GM23338 (cell line): ENCODE measurements at regions not wholly inside any gene's neighbourhood (a gene's known extent, or its start where the extent isn't known, plus 50 kb on each side); places are given as distances from the start of the nearest gene placed in this dataset.

ENCODE experiments used
- ATAC-seq: fragments of 200-7000 bp; cut with Tn5 transposase; 3 replicates; pipeline ENCODE4 v1.9.1; 2020
- DNase-seq: peaks from one replicate; pipeline ENCODE4 v3.0.0-alpha.2; 2015; ENCODE audit warnings: low spot score
- H2AFZ ChIP-seq: fragments of 200-600 bp; sonication (generic); 2 replicates; pipeline ENCODE4 v1.8.0; 2016; ENCODE audit warnings: antibody characterized with exemption, mild to moderate bottlenecking, moderate library complexity
- H3F3A ChIP-seq: fragments of 200-600 bp; sonication (generic); replicated peaks from 2 replicates; pipeline ENCODE4 v1.8.0; 2017; ENCODE audit warnings: antibody characterized with exemption, mixed run types, low read depth
- H3K27ac ChIP-seq: fragments of 200-600 bp; sonication (generic); 2 replicates; pipeline ENCODE4 v1.6.1; 2016; ENCODE audit warnings: low read depth
- H3K27me3 ChIP-seq: fragments of 200-600 bp; sonication (generic); 2 replicates; pipeline ENCODE4 v1.8.0; 2016; ENCODE audit warnings: mild to moderate bottlenecking, mixed run types, moderate library complexity; ENCODE audit not compliant: insufficient read depth
- H3K36me3 ChIP-seq: fragments of 200-600 bp; sonication (generic); 2 replicates; pipeline ENCODE4 v1.8.0; 2016; ENCODE audit warnings: mild to moderate bottlenecking; ENCODE audit not compliant: insufficient read depth
- H3K4me1 ChIP-seq: fragments of 200-600 bp; sonication (generic); 2 replicates; pipeline ENCODE4 v1.8.0; 2016; ENCODE audit warnings: mild to moderate bottlenecking, moderate library complexity; ENCODE audit not compliant: insufficient read depth
- H3K4me2 ChIP-seq: fragments of 200-600 bp; sonication (generic); 2 replicates; pipeline ENCODE4 v1.7.1; 2017; ENCODE audit warnings: mixed run types
- H3K4me3 ChIP-seq: fragments of 200-600 bp; sonication (generic); 2 replicates; pipeline ENCODE4 v1.6.1; 2016; ENCODE audit warnings: mixed run types
- H3K79me2 ChIP-seq: fragments of 200-600 bp; sonication (generic); replicated peaks from 2 replicates; pipeline ENCODE4 v1.8.0; 2017; ENCODE audit warnings: mild to moderate bottlenecking; ENCODE audit not compliant: insufficient read depth
- H3K9me2 ChIP-seq: fragments of 200-600 bp; sonication (generic); 2 replicates; pipeline ENCODE4 v1.8.0; 2017; ENCODE audit not compliant: insufficient read depth
- H4K20me1 ChIP-seq: fragments of 200-600 bp; sonication (generic); replicated peaks from 2 replicates; pipeline ENCODE4 v1.8.0; 2017; ENCODE audit warnings: mild to moderate bottlenecking; ENCODE audit not compliant: insufficient read depth
- H3K27ac Mint-ChIP-seq: 2 replicates; pipeline ENCODE4 v1.8.0; 2020; ENCODE audit warnings: inconsistent platforms, mild to moderate bottlenecking, moderate library complexity, mixed read lengths
- H3K27me3 Mint-ChIP-seq: 3 replicates; pipeline ENCODE4 v1.8.0; 2022; ENCODE audit warnings: low read depth, mild to moderate bottlenecking, moderate library complexity, mixed read lengths, inconsistent platforms; ENCODE audit not compliant: insufficient read depth, poor library complexity
- H3K36me3 Mint-ChIP-seq: 3 replicates; pipeline ENCODE4 v1.8.0; 2021; ENCODE audit warnings: low read depth, mild to moderate bottlenecking, inconsistent platforms, moderate library complexity, mixed read lengths
- H3K4me1 Mint-ChIP-seq: 3 replicates; pipeline ENCODE4 v1.8.0; 2020; ENCODE audit warnings: mild to moderate bottlenecking, inconsistent platforms, mixed read lengths
- H3K4me3 Mint-ChIP-seq: 3 replicates; pipeline ENCODE4 v1.8.0; 2021; ENCODE audit warnings: moderate library complexity, mild to moderate bottlenecking, inconsistent platforms, mixed read lengths
- H3K9me3 Mint-ChIP-seq: 3 replicates; pipeline ENCODE4 v1.8.0; 2020; ENCODE audit warnings: moderate library complexity, mild to moderate bottlenecking, inconsistent platforms, mixed read lengths
- CREB1 ChIP-seq: fragments of 250-450 bp; sonication (Bioruptor Pico); IDR thresholded peaks from 2 replicates; pipeline ENCODE4 v1.5.0; 2020; ENCODE audit warnings: low read depth, mild to moderate bottlenecking, moderate library complexity
- CTCF ChIP-seq, 2 experiments: fragments of 200-600 bp in 1 of 2; sonication (generic) in 1 of 2; conservative IDR thresholded peaks; 2 replicates each; pipeline versions ENCODE4 v1.5.1 to v1.6.1; 2016 to 2017; ENCODE audit warnings: antibody characterized with exemption in 2 of 2, low read depth in 2 of 2, mild to moderate bottlenecking in 2 of 2, moderate library complexity in 1 of 2
- ETS1 ChIP-seq: IDR thresholded peaks from 2 replicates; pipeline ENCODE4 v1.6.1; 2016; ENCODE audit warnings: antibody characterized with exemption
- EZH2 ChIP-seq: fragments of 200-600 bp; sonication (generic); IDR thresholded peaks from one replicate; pipeline ENCODE4 v1.8.0; 2017; ENCODE audit warnings: antibody characterized with exemption, mild to moderate bottlenecking, low read depth; ENCODE audit not compliant: unreplicated experiment
- EZH2phosphoT487 ChIP-seq: fragments of 200-600 bp; sonication (generic); IDR thresholded peaks from one replicate; pipeline ENCODE4 v1.8.1; 2018; ENCODE audit warnings: antibody characterized with exemption; ENCODE audit not compliant: unreplicated experiment
- JUNB ChIP-seq: IDR thresholded peaks from one replicate; pipeline ENCODE4 v1.6.1; 2016; ENCODE audit warnings: antibody characterized with exemption; ENCODE audit not compliant: unreplicated experiment
- NANOG ChIP-seq: IDR thresholded peaks from 2 replicates; pipeline ENCODE4 v1.6.1; 2016; ENCODE audit warnings: antibody characterized with exemption, borderline replicate concordance
- POLR2AphosphoS5 ChIP-seq: IDR thresholded peaks from 2 replicates; pipeline ENCODE4 v1.6.1; 2016; ENCODE audit warnings: antibody characterized with exemption, low read depth
- STAT1 ChIP-seq: IDR thresholded peaks from one replicate; pipeline ENCODE4 v1.6.1; 2016; ENCODE audit warnings: antibody characterized with exemption; ENCODE audit not compliant: unreplicated experiment
- ZNF114 ChIP-seq: fragments of 250-450 bp; sonication (Bioruptor Pico); IDR thresholded peaks from 2 replicates; pipeline ENCODE4 v1.5.0; 2020; ENCODE audit warnings: mild to moderate bottlenecking, moderate library complexity
- ZNF331 ChIP-seq: fragments of 250-450 bp; sonication (Bioruptor Pico); IDR thresholded peaks from 2 replicates; pipeline ENCODE4 v1.5.0; 2020; ENCODE audit warnings: low read depth, mild to moderate bottlenecking, moderate library complexity
- TF ChIP-seq, protein P1 (sequence below): IDR thresholded peaks from one replicate; pipeline ENCODE4 v1.6.1; 2018; ENCODE audit warnings: antibody characterized with exemption; ENCODE audit not compliant: unreplicated experiment
- TF ChIP-seq, protein P2 (sequence below): fragments of 250-450 bp; sonication (Bioruptor Pico); IDR thresholded peaks from 2 replicates; pipeline ENCODE4 v1.5.0; 2020; ENCODE audit warnings: mild to moderate bottlenecking, moderate library complexity

GRCh38 chrX:40167850-40168479 is 70.2 kb upstream of the BCOR start:
- peaks cover 44% of the 10 kb centered on the region for H3K4me1 ChIP-seq
- peaks cover 44% of the 10 kb centered on the region for H3K27me3 Mint-ChIP-seq
- H3K36me3 ChIP-seq: no peaks in the 10 kb centered on the region
- H2AFZ ChIP-seq: no peak overlapping the region
- peak overlapping the region; percentile 88 for H3K27ac Mint-ChIP-seq
- H3K4me1 Mint-ChIP-seq: peaks cover 43% of the 10 kb centered on the region
- peak overlapping the region; percentile 56 for H3K4me3 ChIP-seq
- peaks cover 22% of the 10 kb centered on the region for H3K79me2 ChIP-seq
- no peaks in the 10 kb centered on the region; the same call in 1 of the 3 replicates for H3K9me3 Mint-ChIP-seq
- ATAC-seq (peak; percentile 35), DNase-seq (peak; percentile 85)
- H3K9me2 ChIP-seq: no peaks in the 10 kb centered on the region
- peak overlapping the region; percentile 86 for H3K27ac ChIP-seq
- no peaks in the 10 kb centered on the region for H4K20me1 ChIP-seq
- H3K27me3 ChIP-seq: peaks cover 23% of the 10 kb centered on the region
- peak overlapping the region; percentile 83 for H3K4me2 ChIP-seq
- H3K4me3 Mint-ChIP-seq: peak overlapping the region; percentile 69
- peaks cover 5% of the 10 kb centered on the region; the same call in 2 of the 3 replicates for H3K36me3 Mint-ChIP-seq
- H3F3A ChIP-seq: 0 out of 2 replicates have a peak, but pooled peaks cover 3% of the 10 kb centered on the region
- TF ChIP-seq EZH2phosphoT487: no peak
- TF ChIP-seq ETS1: no peak
- no peak for TF ChIP-seq JUNB
- TF ChIP-seq NANOG: no peak
- TF ChIP-seq ZNF331: no peak
- TF ChIP-seq, protein P1, sequence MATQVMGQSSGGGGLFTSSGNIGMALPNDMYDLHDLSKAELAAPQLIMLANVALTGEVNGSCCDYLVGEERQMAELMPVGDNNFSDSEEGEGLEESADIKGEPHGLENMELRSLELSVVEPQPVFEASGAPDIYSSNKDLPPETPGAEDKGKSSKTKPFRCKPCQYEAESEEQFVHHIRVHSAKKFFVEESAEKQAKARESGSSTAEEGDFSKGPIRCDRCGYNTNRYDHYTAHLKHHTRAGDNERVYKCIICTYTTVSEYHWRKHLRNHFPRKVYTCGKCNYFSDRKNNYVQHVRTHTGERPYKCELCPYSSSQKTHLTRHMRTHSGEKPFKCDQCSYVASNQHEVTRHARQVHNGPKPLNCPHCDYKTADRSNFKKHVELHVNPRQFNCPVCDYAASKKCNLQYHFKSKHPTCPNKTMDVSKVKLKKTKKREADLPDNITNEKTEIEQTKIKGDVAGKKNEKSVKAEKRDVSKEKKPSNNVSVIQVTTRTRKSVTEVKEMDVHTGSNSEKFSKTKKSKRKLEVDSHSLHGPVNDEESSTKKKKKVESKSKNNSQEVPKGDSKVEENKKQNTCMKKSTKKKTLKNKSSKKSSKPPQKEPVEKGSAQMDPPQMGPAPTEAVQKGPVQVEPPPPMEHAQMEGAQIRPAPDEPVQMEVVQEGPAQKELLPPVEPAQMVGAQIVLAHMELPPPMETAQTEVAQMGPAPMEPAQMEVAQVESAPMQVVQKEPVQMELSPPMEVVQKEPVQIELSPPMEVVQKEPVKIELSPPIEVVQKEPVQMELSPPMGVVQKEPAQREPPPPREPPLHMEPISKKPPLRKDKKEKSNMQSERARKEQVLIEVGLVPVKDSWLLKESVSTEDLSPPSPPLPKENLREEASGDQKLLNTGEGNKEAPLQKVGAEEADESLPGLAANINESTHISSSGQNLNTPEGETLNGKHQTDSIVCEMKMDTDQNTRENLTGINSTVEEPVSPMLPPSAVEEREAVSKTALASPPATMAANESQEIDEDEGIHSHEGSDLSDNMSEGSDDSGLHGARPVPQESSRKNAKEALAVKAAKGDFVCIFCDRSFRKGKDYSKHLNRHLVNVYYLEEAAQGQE: no peak
- no peak for TF ChIP-seq CREB1 (CRISPR knock-in tag)
- TF ChIP-seq, protein P2, sequence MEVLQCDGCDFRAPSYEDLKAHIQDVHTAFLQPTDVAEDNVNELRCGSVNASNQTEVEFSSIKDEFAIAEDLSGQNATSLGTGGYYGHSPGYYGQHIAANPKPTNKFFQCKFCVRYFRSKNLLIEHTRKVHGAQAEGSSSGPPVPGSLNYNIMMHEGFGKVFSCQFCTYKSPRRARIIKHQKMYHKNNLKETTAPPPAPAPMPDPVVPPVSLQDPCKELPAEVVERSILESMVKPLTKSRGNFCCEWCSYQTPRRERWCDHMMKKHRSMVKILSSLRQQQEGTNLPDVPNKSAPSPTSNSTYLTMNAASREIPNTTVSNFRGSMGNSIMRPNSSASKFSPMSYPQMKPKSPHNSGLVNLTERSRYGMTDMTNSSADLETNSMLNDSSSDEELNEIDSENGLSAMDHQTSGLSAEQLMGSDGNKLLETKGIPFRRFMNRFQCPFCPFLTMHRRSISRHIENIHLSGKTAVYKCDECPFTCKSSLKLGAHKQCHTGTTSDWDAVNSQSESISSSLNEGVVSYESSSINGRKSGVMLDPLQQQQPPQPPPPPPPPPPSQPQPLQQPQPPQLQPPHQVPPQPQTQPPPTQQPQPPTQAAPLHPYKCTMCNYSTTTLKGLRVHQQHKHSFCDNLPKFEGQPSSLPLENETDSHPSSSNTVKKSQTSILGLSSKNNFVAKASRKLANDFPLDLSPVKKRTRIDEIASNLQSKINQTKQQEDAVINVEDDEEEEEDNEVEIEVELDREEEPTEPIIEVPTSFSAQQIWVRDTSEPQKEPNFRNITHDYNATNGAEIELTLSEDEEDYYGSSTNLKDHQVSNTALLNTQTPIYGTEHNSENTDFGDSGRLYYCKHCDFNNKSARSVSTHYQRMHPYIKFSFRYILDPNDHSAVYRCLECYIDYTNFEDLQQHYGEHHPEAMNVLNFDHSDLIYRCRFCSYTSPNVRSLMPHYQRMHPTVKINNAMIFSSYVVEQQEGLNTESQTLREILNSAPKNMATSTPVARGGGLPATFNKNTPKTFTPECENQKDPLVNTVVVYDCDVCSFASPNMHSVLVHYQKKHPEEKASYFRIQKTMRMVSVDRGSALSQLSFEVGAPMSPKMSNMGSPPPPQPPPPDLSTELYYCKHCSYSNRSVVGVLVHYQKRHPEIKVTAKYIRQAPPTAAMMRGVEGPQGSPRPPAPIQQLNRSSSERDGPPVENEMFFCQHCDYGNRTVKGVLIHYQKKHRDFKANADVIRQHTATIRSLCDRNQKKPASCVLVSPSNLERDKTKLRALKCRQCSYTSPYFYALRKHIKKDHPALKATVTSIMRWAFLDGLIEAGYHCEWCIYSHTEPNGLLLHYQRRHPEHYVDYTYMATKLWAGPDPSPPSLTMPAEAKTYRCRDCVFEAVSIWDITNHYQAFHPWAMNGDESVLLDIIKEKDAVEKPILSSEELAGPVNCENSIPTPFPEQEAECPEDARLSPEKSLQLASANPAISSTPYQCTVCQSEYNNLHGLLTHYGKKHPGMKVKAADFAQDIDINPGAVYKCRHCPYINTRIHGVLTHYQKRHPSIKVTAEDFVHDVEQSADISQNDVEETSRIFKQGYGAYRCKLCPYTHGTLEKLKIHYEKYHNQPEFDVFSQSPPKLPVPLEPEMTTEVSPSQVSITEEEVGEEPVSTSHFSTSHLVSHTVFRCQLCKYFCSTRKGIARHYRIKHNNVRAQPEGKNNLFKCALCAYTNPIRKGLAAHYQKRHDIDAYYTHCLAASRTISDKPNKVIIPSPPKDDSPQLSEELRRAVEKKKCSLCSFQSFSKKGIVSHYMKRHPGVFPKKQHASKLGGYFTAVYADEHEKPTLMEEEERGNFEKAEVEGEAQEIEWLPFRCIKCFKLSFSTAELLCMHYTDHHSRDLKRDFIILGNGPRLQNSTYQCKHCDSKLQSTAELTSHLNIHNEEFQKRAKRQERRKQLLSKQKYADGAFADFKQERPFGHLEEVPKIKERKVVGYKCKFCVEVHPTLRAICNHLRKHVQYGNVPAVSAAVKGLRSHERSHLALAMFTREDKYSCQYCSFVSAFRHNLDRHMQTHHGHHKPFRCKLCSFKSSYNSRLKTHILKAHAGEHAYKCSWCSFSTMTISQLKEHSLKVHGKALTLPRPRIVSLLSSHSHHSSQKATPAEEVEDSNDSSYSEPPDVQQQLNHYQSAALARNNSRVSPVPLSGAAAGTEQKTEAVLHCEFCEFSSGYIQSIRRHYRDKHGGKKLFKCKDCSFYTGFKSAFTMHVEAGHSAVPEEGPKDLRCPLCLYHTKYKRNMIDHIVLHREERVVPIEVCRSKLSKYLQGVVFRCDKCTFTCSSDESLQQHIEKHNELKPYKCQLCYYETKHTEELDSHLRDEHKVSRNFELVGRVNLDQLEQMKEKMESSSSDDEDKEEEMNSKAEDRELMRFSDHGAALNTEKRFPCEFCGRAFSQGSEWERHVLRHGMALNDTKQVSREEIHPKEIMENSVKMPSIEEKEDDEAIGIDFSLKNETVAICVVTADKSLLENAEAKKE (CRISPR knock-in tag): no peak
- TF ChIP-seq EZH2: no peak
- TF ChIP-seq CTCF (conservative IDR thresholded peaks at IDR 0.05; ENCODE audit: low read depth in 2 of 2): no peak
- TF ChIP-seq STAT1: no peak
- TF ChIP-seq ZNF114 (CRISPR knock-in tag): no peak
- TF ChIP-seq POLR2AphosphoS5: no peak
